ENCODE measurements at regions not wholly inside any gene's neighbourhood (a gene's known extent, or its start where the extent isn't known, plus 50 kb on each side); places are given as distances from the start of the nearest gene placed in this dataset.

DNA sequence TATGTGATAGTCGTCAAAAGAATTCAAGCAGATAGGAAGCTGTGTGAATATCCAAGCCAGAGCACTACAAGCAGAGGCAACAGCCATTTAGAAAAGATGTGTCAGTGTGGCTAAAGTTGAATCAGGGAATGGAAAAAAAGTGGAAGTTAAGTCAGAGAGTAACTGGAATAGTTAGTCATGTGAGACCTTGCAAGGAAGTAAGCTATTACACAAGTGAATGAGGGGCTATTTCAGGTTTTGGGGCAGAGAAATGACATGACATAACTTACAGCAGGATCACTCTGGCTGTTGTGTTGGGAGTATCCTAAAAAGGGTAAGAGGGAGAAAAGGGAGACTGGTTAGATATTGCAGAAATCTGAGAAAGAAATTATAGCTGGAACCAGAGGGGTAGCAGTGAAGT, 236.6 kb upstream of the PCDH18 start:
- peaks cover 0 to 9% (median 0%) of the 10 kb centered on the region in 8 donors for H3K9me3 ChIP-seq
- H3K27ac ChIP-seq = no peak overlapping the region
- H3K4me1 ChIP-seq = no peaks in the 10 kb centered on the region
- WGBS, 5 donors = 80 to 93% (median 86%) methylated on average over 1 of the region's 1 CpG
- H3K4me3 ChIP-seq = no peak overlapping the region
- intact Hi-C loops (cut with DNase I; ENCODE audit: low total_unique reads) = no loop called here
- no peak for DNase-seq
- H3K27me3 ChIP-seq (replicated peaks in 1 of 7) = no peaks in the 10 kb centered on the region
- no peaks in the 10 kb centered on the region for H3K36me3 ChIP-seq
- no peak for TF ChIP-seq POLR2AphosphoS5 (IDR thresholded peaks at IDR 0.05)
- TF ChIP-seq POLR2A (IDR thresholded peaks at IDR 0.05) = no peak
- TF ChIP-seq, protein P1, sequence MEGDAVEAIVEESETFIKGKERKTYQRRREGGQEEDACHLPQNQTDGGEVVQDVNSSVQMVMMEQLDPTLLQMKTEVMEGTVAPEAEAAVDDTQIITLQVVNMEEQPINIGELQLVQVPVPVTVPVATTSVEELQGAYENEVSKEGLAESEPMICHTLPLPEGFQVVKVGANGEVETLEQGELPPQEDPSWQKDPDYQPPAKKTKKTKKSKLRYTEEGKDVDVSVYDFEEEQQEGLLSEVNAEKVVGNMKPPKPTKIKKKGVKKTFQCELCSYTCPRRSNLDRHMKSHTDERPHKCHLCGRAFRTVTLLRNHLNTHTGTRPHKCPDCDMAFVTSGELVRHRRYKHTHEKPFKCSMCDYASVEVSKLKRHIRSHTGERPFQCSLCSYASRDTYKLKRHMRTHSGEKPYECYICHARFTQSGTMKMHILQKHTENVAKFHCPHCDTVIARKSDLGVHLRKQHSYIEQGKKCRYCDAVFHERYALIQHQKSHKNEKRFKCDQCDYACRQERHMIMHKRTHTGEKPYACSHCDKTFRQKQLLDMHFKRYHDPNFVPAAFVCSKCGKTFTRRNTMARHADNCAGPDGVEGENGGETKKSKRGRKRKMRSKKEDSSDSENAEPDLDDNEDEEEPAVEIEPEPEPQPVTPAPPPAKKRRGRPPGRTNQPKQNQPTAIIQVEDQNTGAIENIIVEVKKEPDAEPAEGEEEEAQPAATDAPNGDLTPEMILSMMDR (IDR thresholded peaks at IDR 0.05 in 8 of 11, conservative IDR thresholded peaks at IDR 0.05 in 3 of 11) = no peak

DNA sequence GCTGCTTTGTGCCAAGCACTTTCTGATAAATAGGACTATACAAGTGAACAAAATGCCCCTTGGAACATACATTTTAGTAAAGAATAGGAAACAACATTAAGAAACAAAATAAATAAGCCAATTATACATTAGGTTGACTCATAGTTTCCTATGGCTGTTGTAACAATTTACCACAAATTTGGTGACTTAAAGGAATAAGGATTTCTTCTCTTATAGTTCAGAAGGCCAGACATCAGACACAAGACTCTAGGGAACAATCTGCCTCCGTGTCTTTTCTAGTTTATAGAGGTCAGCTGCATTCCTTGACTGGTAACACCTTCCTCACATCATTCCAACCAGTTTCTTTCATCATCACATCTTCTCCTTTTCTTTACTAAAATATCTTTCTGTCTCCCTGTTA, 235.9 kb upstream of the PCDH18 start:
- Histone ChIP-seq H3K9me3 (peaks cover 0 to 9% (median 0%) of the 10 kb centered on the region in 8 donors), H3K27ac (no peak overlapping the region), H3K36me3 (no peaks in the 10 kb centered on the region), H3K4me1 (no peaks in the 10 kb centered on the region), H3K27me3 (replicated peaks in 1 of 7) (no peaks in the 10 kb centered on the region), H3K4me3 (no peak overlapping the region)
- no peak for DNase-seq
- WGBS, 5 donors = 42 to 70% (median 57%) methylated on average over 1 of the region's 1 CpG
- intact Hi-C loops (cut with DNase I; ENCODE audit: low total_unique reads) = no loop called here
- TF ChIP-seq, protein P1 (IDR thresholded peaks at IDR 0.05 in 8 of 11, conservative IDR thresholded peaks at IDR 0.05 in 3 of 11) = no peak
- TF ChIP-seq POLR2A (IDR thresholded peaks at IDR 0.05) (no peak), POLR2AphosphoS5 (IDR thresholded peaks at IDR 0.05) (no peak)

DNA sequence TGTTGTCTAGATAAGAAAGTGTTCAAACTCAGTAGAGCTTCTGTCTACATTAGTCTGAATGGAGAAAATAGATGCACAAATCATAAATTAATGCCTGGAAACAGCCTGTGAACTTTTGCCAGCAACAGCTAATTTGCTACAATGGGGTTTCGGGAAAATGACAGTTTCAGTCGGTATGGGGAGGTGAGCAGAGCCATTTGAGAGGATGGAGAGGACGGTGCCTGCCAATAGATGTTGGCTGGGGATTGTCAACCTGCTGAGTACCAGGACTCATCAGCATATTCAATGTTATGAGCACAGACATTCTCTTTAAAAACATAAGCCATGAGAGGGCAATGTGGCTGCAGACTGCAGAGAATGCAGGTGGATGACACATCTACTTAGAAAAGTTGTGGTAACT, 230.3 kb upstream of the PCDH18 start:
- Histone ChIP-seq H3K27ac (no peak overlapping the region), H3K4me3 (no peak overlapping the region), H3K36me3 (no peaks in the 10 kb centered on the region), H3K9me3 (peaks cover 0 to 4% (median 0%) of the 10 kb centered on the region in 8 donors), H3K4me1 (no peaks in the 10 kb centered on the region), H3K27me3 (replicated peaks in 1 of 7) (no peaks in the 10 kb centered on the region)
- intact Hi-C loops (cut with DNase I; ENCODE audit: low total_unique reads) = no loop called here
- TF ChIP-seq POLR2A (IDR thresholded peaks at IDR 0.05) (no peak), POLR2AphosphoS5 (IDR thresholded peaks at IDR 0.05) (no peak)
- TF ChIP-seq, protein P1 (IDR thresholded peaks at IDR 0.05 in 8 of 11, conservative IDR thresholded peaks at IDR 0.05 in 3 of 11) = no peak
- WGBS, 5 donors = 62 to 91% (median 82%) methylated on average over 3 of the region's 3 CpGs
- no peak for DNase-seq

DNA sequence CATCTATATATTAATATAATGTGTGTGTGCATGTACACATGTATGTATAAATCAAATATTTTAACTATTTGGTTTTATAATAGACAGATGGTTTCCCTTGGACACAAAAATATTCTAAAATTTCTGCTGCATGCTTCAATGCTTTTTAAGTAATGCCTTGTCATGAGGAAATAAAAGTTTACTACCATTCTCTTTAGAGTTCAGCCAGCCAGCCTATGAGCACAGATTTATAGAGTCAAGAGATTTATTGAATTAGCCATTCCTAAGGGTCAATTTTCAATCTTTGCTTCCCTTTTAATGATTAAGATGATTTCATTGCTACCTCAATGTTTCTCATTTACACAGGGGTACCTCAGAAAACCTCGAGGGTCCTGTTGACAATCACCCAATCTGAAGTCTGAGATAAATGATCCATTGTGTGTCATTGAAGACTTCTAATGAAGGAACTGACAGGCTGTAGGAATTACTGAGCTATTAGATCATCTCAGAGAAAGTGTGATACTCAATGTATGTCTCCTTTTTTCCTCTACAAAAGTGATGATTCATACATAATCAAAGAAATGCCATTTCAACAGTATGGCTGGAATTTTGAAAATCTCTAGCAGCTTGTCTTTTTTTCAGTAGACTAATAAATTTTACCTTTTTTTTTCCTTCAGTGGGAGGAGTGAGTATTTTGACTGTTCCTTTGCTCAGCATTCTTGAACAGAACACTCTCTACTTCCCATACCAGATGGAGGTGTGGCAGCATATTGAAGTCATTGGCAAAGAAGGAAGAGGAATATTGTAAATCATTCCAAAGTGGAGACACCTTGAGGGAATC, 222.6 kb upstream of the PCDH18 start:
- WGBS, 5 donors = 28 to 46% (median 35%) methylated on average over 1 of the region's 1 CpG

More for the DNA sequence above, 222.6 kb upstream of the PCDH18 start:
- Histone ChIP-seq H3K27ac (no peak overlapping the region), H3K9me3 (no peaks in the 10 kb centered on the region), H3K27me3 (replicated peaks in 1 of 7) (no peaks in the 10 kb centered on the region), H3K4me3 (no peak overlapping the region), H3K4me1 (no peaks in the 10 kb centered on the region), H3K36me3 (no peaks in the 10 kb centered on the region)
- no peak for DNase-seq
- intact Hi-C loops (cut with DNase I; ENCODE audit: low total_unique reads) = no loop called here
- TF ChIP-seq, protein P1 (IDR thresholded peaks at IDR 0.05 in 8 of 11, conservative IDR thresholded peaks at IDR 0.05 in 3 of 11) = no peak
- TF ChIP-seq POLR2A (IDR thresholded peaks at IDR 0.05) (no peak), POLR2AphosphoS5 (IDR thresholded peaks at IDR 0.05) (no peak)
